GM19372 (cell line): ENCODE measurements at regions not wholly inside any gene's neighbourhood (a gene's known extent, or its start where the extent isn't known, plus 50 kb on each side); places are given as distances from the start of the nearest gene placed in this dataset.

Source experiments
- ATAC-seq: cut with Tn5 transposase; IDR thresholded peaks from one replicate; pipeline ENCODE4 v1.9.1; 2021; ENCODE audit warnings: mild to moderate bottlenecking, low read depth, moderate library complexity; ENCODE audit not compliant: unreplicated experiment

- ATAC-seq = no peak
Observed at GRCh38 chr14:62234849-62235248, 472.6 kb downstream of the SNAPC1 start.

- ATAC-seq = no peak
Observed at GRCh38 chr14:62244221-62244620, 482.0 kb downstream of the SNAPC1 start.

- ATAC-seq = no peak
Observed at GRCh38 chr14:62247266-62247665, 485.0 kb downstream of the SNAPC1 start.

- no peak for ATAC-seq
Observed at GRCh38 chr14:62251237-62251636, 489.0 kb downstream of the SNAPC1 start.

- no peak for ATAC-seq
Observed at GRCh38 chr14:62253171-62253570, 491.0 kb downstream of the SNAPC1 start.

- ATAC-seq = no peak
Observed at GRCh38 chr14:62253911-62254310, 491.7 kb downstream of the SNAPC1 start.

- ATAC-seq = no peak
Observed at GRCh38 chr14:62269204-62269603, 507.0 kb downstream of the SNAPC1 start.

- no peak for ATAC-seq
Observed at GRCh38 chr14:62270236-62270635, 508.0 kb downstream of the SNAPC1 start.

GRCh38 chr14:62280366-62280765 lies 518.1 kb downstream of the SNAPC1 start:
- no peak for ATAC-seq

- no peak for ATAC-seq
Observed at GRCh38 chr14:62283837-62284236, 521.6 kb downstream of the SNAPC1 start.

- no peak for ATAC-seq
Observed at GRCh38 chr14:62289471-62289870, 527.3 kb downstream of the SNAPC1 start.

GRCh38 chr14:62301080-62301479 lies 538.9 kb downstream of the SNAPC1 start:
- ATAC-seq = no peak

- ATAC-seq = no peak
Observed at GRCh38 chr14:62301911-62302310, 539.7 kb downstream of the SNAPC1 start.

GRCh38 chr14:62303437-62303836 lies 541.2 kb downstream of the SNAPC1 start:
- no peak for ATAC-seq

GRCh38 chr14:62304257-62304656 lies 542.0 kb downstream of the SNAPC1 start:
- ATAC-seq = no peak

GRCh38 chr14:62307844-62308243 lies 545.6 kb downstream of the SNAPC1 start:
- no peak for ATAC-seq

GRCh38 chr14:62308316-62308715 lies 546.1 kb downstream of the SNAPC1 start:
- ATAC-seq = no peak

- no peak for ATAC-seq
Observed at GRCh38 chr14:62308891-62309290, 546.7 kb downstream of the SNAPC1 start.

- no peak for ATAC-seq
Observed at GRCh38 chr14:62313212-62313611, 551.0 kb downstream of the SNAPC1 start.

GRCh38 chr14:62314221-62314620 lies 552.0 kb downstream of the SNAPC1 start:
- ATAC-seq = no peak

GRCh38 chr14:62314871-62315270 lies 552.7 kb downstream of the SNAPC1 start:
- no peak for ATAC-seq

GRCh38 chr14:62315631-62316030 lies 553.4 kb downstream of the SNAPC1 start:
- no peak for ATAC-seq

GRCh38 chr14:62322216-62322615 lies 560.0 kb downstream of the SNAPC1 start:
- ATAC-seq = no peak
